ENCODE measurements at regions not wholly inside any gene's neighbourhood (a gene's known extent, or its start where the extent isn't known, plus 50 kb on each side); places are given as distances from the start of the nearest gene placed in this dataset.

DNA sequence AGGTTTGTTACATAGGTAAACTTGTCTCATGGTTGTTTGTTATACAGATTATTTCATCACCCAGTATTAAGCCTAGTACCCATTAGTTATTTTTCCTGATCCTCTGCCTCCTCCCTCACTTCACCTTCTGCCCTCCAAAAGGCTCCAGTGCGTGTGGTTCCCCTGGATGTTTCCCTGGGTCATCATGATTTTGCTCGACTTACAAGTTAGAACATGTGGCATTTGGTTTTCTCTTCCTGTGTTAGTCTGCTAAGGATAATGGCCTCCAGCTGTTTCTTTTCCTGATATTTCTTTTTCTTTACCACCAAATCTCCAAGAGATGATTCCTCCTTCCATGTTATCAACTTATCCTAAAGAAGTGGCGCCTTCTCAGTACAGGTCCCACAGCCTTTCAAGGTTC is 543.1 kb upstream of the ADGRL3 start:
- TF ChIP-seq EZH2 (IDR thresholded peaks at IDR 0.05; ENCODE audit: insufficient read depth, poor library complexity, severe bottlenecking) (no peak), EZH2phosphoT487 (IDR thresholded peaks at IDR 0.05; ENCODE audit: insufficient read depth, low read depth) (no peak)

Measured in GM23248 (cell line).